Psoas muscle (tissue), 7 donors: ENCODE measurements at regions not wholly inside any gene's neighbourhood (a gene's known extent, or its start where the extent isn't known, plus 50 kb on each side); places are given as distances from the start of the nearest gene placed in this dataset.

Experiments used
- ATAC-seq, 4 donors: fragments of 200-7000 bp; cut with Tn5 transposase; one replicate each; pipeline ENCODE4 v1.9.1; 2020; ENCODE audit warnings: moderate library complexity in 3 of 4, mild to moderate bottlenecking in 2 of 4
- DNase-seq, 2 donors: peaks; one replicate each; pipeline ENCODE4 v3.0.0-alpha.2; 2020
- H3K27ac ChIP-seq: fragments of 200-600 bp; one replicate; pipeline ENCODE4 v1.8.0; 2022
- H3K27me3 ChIP-seq, 3 donors: fragments of 200-600 bp in 1 of 3; one replicate each; pipeline versions ENCODE4 v1.6.1 to v1.8.0; 2013 to 2022; ENCODE audit warnings: low read length in 2 of 3, mild to moderate bottlenecking in 2 of 3, moderate library complexity in 1 of 3; ENCODE audit not compliant: insufficient read depth in 3 of 3
- H3K36me3 ChIP-seq, 2 donors: fragments of 200-600 bp in 1 of 2; one replicate each; pipeline versions ENCODE4 v1.6.1 to v1.8.0; 2013 to 2022; ENCODE audit warnings: low read depth in 1 of 2, mild to moderate bottlenecking in 1 of 2, moderate library complexity in 1 of 2; ENCODE audit not compliant: insufficient read depth in 1 of 2
- H3K4me1 ChIP-seq: fragments of 200-600 bp; one replicate; pipeline ENCODE4 v1.8.0; 2022
- H3K4me3 ChIP-seq: fragments of 200-600 bp; one replicate; pipeline ENCODE4 v1.8.0; 2022; ENCODE audit warnings: mild to moderate bottlenecking
- H3K9me3 ChIP-seq: fragments of 200-600 bp; one replicate; pipeline ENCODE4 v1.8.0; 2022
- CTCF ChIP-seq: fragments of 200-600 bp; IDR thresholded peaks from one replicate; pipeline ENCODE4 v1.8.0; 2022; ENCODE audit warnings: antibody characterized with exemption
- WGBS, 3 donors: extraction: QIAGEN DNeasy Blood & Tissue Kit; methylation state at CpG; one replicate each; pipeline versions ENCODE4 v1.1.6 to v1.1.7; 2013; 5-methylcytosine and 5-hydroxymethylcytosine counted together
- intact Hi-C, 2 donors: fragments of 100-400 bp; cut with DNase I; formaldehyde crosslinking; loops; one replicate each; pipeline versions ENCODE4 v1.11.0 to v1.14.2; 2022
- donor health status: healthy with polysubstance abuse.
- donor health status: DM: no; HTN: no; CAD: no; lungs with moderate emphysema.
- donor health status: Bipolar disorder and iron deficiency.
- donor health status: healthy.
- donor health status: DM: yes; HTN: yes; CAD: no.
- donor health status: DM: no; HTN: no; CAD: no.
- donor health status: DM: yes; HTN: yes; CAD: no.

- ATAC-seq: no peak
- TF ChIP-seq CTCF: no peak
- Histone ChIP-seq H3K4me1 (no peaks in the 10 kb centered on the region), H3K4me3 (no peak overlapping the region), H3K9me3 (no peaks in the 10 kb centered on the region), H3K27ac (no peak overlapping the region), H3K27me3 (no peaks in the 10 kb centered on the region), H3K36me3 (no peaks in the 10 kb centered on the region)
- WGBS, 3 donors: 58 to 66% (median 59%) methylated on average over 3 of the region's 3 CpGs
- intact Hi-C loops: no loop called here
- no peak for DNase-seq
These were observed 102.8 kb downstream of the ICOS start for GRCh38 chr2:204039298-204039838.

GRCh38 chr2:204040016-204040415 is 103.5 kb downstream of the ICOS start:
- H3K27ac ChIP-seq: no peak overlapping the region
- ATAC-seq: no peak
- no peaks in the 10 kb centered on the region for H3K4me1 ChIP-seq
- no peak for DNase-seq
- no peak for TF ChIP-seq CTCF
- H3K9me3 ChIP-seq: no peaks in the 10 kb centered on the region
- no peaks in the 10 kb centered on the region for H3K27me3 ChIP-seq
- WGBS, 3 donors: 87 to 94% (median 92%) methylated on average over 3 of the region's 3 CpGs
- H3K36me3 ChIP-seq: no peaks in the 10 kb centered on the region
- intact Hi-C loops: no loop called here
- H3K4me3 ChIP-seq: no peak overlapping the region

- WGBS, 3 donors: 94 to 97% (median 96%) methylated on average over 1 of the region's 1 CpG
- Histone ChIP-seq H3K9me3 (no peaks in the 10 kb centered on the region), H3K4me1 (no peaks in the 10 kb centered on the region), H3K27ac (no peak overlapping the region), H3K4me3 (no peak overlapping the region), H3K36me3 (no peaks in the 10 kb centered on the region), H3K27me3 (no peaks in the 10 kb centered on the region)
- TF ChIP-seq CTCF: no peak
- DNase-seq (no peak), ATAC-seq (no peak)
- intact Hi-C loops: no loop called here
These were observed 105.8 kb downstream of the ICOS start for GRCh38 chr2:204042401-204042800.

- no peaks in the 10 kb centered on the region for H3K4me1 ChIP-seq
- 89 to 94% (median 89%) methylated on average over 2 of the region's 2 CpGs for WGBS, 3 donors
- H3K9me3 ChIP-seq: no peaks in the 10 kb centered on the region
- no peak overlapping the region for H3K27ac ChIP-seq
- intact Hi-C loops: no loop called here
- no peaks in the 10 kb centered on the region for H3K36me3 ChIP-seq
- no peak for ATAC-seq
- no peak overlapping the region for H3K4me3 ChIP-seq
- peaks cover 0 to 4% (median 0%) of the 10 kb centered on the region in 3 donors for H3K27me3 ChIP-seq
- no peak for TF ChIP-seq CTCF
- no peak for DNase-seq
These were observed 109.6 kb downstream of the ICOS start for GRCh38 chr2:204046145-204046544.

- intact Hi-C loops: no loop called here
- no peaks in the 10 kb centered on the region for H3K4me1 ChIP-seq
These were observed 113.1 kb downstream of the ICOS start for GRCh38 chr2:204049635-204050034.

More at GRCh38 chr2:204049635-204050034, 113.1 kb downstream of the ICOS start:
- DNase-seq (no peak), ATAC-seq (no peak)
- Histone ChIP-seq H3K27me3 (peaks cover 0 to 4% (median 0%) of the 10 kb centered on the region in 3 donors), H3K9me3 (no peaks in the 10 kb centered on the region), H3K36me3 (no peaks in the 10 kb centered on the region), H3K27ac (no peak overlapping the region), H3K4me3 (no peak overlapping the region)
- no peak for TF ChIP-seq CTCF
